Globus pallidus (tissue), 1 donor: ENCODE measurements at regions not wholly inside any gene's neighbourhood (a gene's known extent, or its start where the extent isn't known, plus 50 kb on each side); places are given as distances from the start of the nearest gene placed in this dataset.
"Not testable (repeated sequence)": the region's sequence is repeated elsewhere in the genome, so short reads cannot be mapped to it uniquely, and the experiment has no call there.

Experiments used
- DNase-seq: peaks from one replicate; pipeline ENCODE4 v3.0.0-alpha.2; 2015; ENCODE audit warnings: low spot score

GRCh38 chr11:70549386-70549785 is 151.1 kb downstream of the CTTN start:
- no peak for DNase-seq

- no peak for DNase-seq
Measured at GRCh38 chr11:70549796-70550195, 151.5 kb downstream of the CTTN start.

GRCh38 chr11:70550456-70551195 is 152.3 kb downstream of the CTTN start:
- DNase-seq, result no peak

- DNase-seq, result no peak
Measured at GRCh38 chr11:70551351-70552166, 153.2 kb downstream of the CTTN start.

GRCh38 chr11:70552167-70553150 is 154.1 kb downstream of the CTTN start:
- DNase-seq, result no peak

- DNase-seq, result no peak
Measured at GRCh38 chr11:70555078-70555477, 156.7 kb downstream of the CTTN start.

GRCh38 chr11:70556884-70557741 is 158.8 kb downstream of the CTTN start:
- DNase-seq, result no peak

GRCh38 chr11:70557742-70558485 is 159.6 kb downstream of the CTTN start:
- DNase-seq, result no peak

GRCh38 chr11:70558681-70559080 is 160.4 kb downstream of the CTTN start:
- DNase-seq, result no peak

- no peak for DNase-seq
Measured at GRCh38 chr11:70559516-70559915, 161.2 kb downstream of the CTTN start.

GRCh38 chr11:70560621-70561020 is 162.3 kb downstream of the CTTN start:
- not testable (repeated sequence) for DNase-seq

- DNase-seq, result no peak
Measured at GRCh38 chr11:70566768-70567530, 168.6 kb downstream of the CTTN start.

GRCh38 chr11:70567680-70568034 is 169.3 kb downstream of the CTTN start:
- DNase-seq, result no peak

GRCh38 chr11:70568035-70568813 is 169.9 kb downstream of the CTTN start:
- no peak for DNase-seq

GRCh38 chr11:70568814-70569617 is 170.7 kb downstream of the CTTN start:
- DNase-seq, result no peak

- no peak for DNase-seq
Measured at GRCh38 chr11:70569618-70569890, 171.2 kb downstream of the CTTN start.

- no peak for DNase-seq
Measured at GRCh38 chr11:70569996-70570692, 171.8 kb downstream of the CTTN start.
